IPS DF 6.9 (cell line): ENCODE measurements at regions not wholly inside any gene's neighbourhood (a gene's known extent, or its start where the extent isn't known, plus 50 kb on each side); places are given as distances from the start of the nearest gene placed in this dataset.

Source experiments
- DNase-seq: peaks from one replicate; pipeline ENCODE4 v3.0.0-alpha.2; 2013; ENCODE audit warnings: low read depth, low spot score
- H3K27ac ChIP-seq: one replicate; pipeline ENCODE4 v1.5.1; 2013; ENCODE audit warnings: low read length, control low read depth
- H3K27me3 ChIP-seq: 2 replicates; pipeline ENCODE4 v1.6.1; 2013; ENCODE audit warnings: mild to moderate bottlenecking, low read length; ENCODE audit not compliant: control insufficient read depth, insufficient read depth
- H3K36me3 ChIP-seq: 2 replicates; pipeline ENCODE4 v1.6.1; 2013; ENCODE audit warnings: low read length; ENCODE audit not compliant: control insufficient read depth, insufficient read depth
- H3K4me1 ChIP-seq: 2 replicates; pipeline ENCODE4 v1.6.1; 2013; ENCODE audit warnings: low read length; ENCODE audit not compliant: control insufficient read depth, insufficient read depth
- H3K4me3 ChIP-seq: 2 replicates; pipeline ENCODE4 v1.5.1; 2013; ENCODE audit warnings: mild to moderate bottlenecking, low read length
- H3K9me3 ChIP-seq: 2 replicates; pipeline ENCODE4 v1.6.1; 2013; ENCODE audit warnings: low read length, inconsistent platforms; ENCODE audit not compliant: control insufficient read depth, insufficient read depth
- WGBS: extraction: QIAGEN DNeasy Blood & Tissue Kit; methylation state at CpG from one replicate; pipeline ENCODE4 v1.1.7; 2013; ENCODE audit warnings: mixed read lengths, missing lambda C conversion rate; ENCODE audit not compliant: insufficient read length, insufficient coverage; 5-methylcytosine and 5-hydroxymethylcytosine counted together

- DNase-seq, result no peak
- H3K4me1 ChIP-seq, result no peaks in the 10 kb centered on the region
- H3K27ac ChIP-seq, result no peak overlapping the region
- no peaks in the 10 kb centered on the region for H3K9me3 ChIP-seq
- no peaks in the 10 kb centered on the region for H3K36me3 ChIP-seq
- H3K4me3 ChIP-seq, result no peak overlapping the region
- no peaks in the 10 kb centered on the region for H3K27me3 ChIP-seq
- WGBS, result no CpG with 5 or more reads among the region's 3 CpGs
Observed at GRCh38 chr3:80997622-80998021, 763.8 kb downstream of the GBE1 start.

- Histone ChIP-seq H3K27ac (no peak overlapping the region), H3K4me1 (no peaks in the 10 kb centered on the region), H3K27me3 (no peaks in the 10 kb centered on the region), H3K9me3 (no peaks in the 10 kb centered on the region), H3K4me3 (no peak overlapping the region), H3K36me3 (no peaks in the 10 kb centered on the region)
- DNase-seq, result no peak
- WGBS, result no CpG with 5 or more reads among the region's 2 CpGs
Observed at GRCh38 chr3:80994767-80995166, 766.7 kb downstream of the GBE1 start.

GRCh38 chr3:80994085-80994665, 767.3 kb downstream of the GBE1 start:
- H3K4me1 ChIP-seq, result no peaks in the 10 kb centered on the region
- no peak for DNase-seq
- no peaks in the 10 kb centered on the region for H3K36me3 ChIP-seq
- WGBS, result no CpG with 5 or more reads among the region's 3 CpGs
- no peaks in the 10 kb centered on the region for H3K9me3 ChIP-seq
- no peaks in the 10 kb centered on the region for H3K27me3 ChIP-seq
- no peak overlapping the region for H3K4me3 ChIP-seq
- no peak overlapping the region for H3K27ac ChIP-seq

- Histone ChIP-seq H3K36me3 (no peaks in the 10 kb centered on the region), H3K27ac (no peak overlapping the region), H3K4me1 (no peaks in the 10 kb centered on the region), H3K9me3 (no peaks in the 10 kb centered on the region), H3K4me3 (no peak overlapping the region), H3K27me3 (no peaks in the 10 kb centered on the region)
- DNase-seq, result no peak
- no CpG with 5 or more reads among the region's 2 CpGs for WGBS
Observed at GRCh38 chr3:80993241-80993945, 768.1 kb downstream of the GBE1 start.

- no CpG with 5 or more reads among the region's 3 CpGs for WGBS
- no peak overlapping the region for H3K4me3 ChIP-seq
- H3K27me3 ChIP-seq, result no peaks in the 10 kb centered on the region
- no peak overlapping the region for H3K27ac ChIP-seq
- no peaks in the 10 kb centered on the region for H3K4me1 ChIP-seq
- DNase-seq, result no peak
- H3K36me3 ChIP-seq, result no peaks in the 10 kb centered on the region
- H3K9me3 ChIP-seq, result no peaks in the 10 kb centered on the region; the same call in 1 of the 2 replicates
Observed at GRCh38 chr3:80983753-80984152, 777.7 kb downstream of the GBE1 start.

GRCh38 chr3:80978216-80978969, 783.1 kb downstream of the GBE1 start:
- Histone ChIP-seq H3K27ac (no peak overlapping the region), H3K4me1 (no peaks in the 10 kb centered on the region), H3K4me3 (no peak overlapping the region), H3K9me3 (no peaks in the 10 kb centered on the region), H3K36me3 (no peaks in the 10 kb centered on the region), H3K27me3 (no peaks in the 10 kb centered on the region)
- no CpG with 5 or more reads among the region's 4 CpGs for WGBS
- no peak for DNase-seq

- WGBS, result no CpG with 5 or more reads among the region's 1 CpG
- H3K9me3 ChIP-seq, result no peaks in the 10 kb centered on the region
- H3K27ac ChIP-seq, result no peak overlapping the region
- no peak overlapping the region for H3K4me3 ChIP-seq
- no peaks in the 10 kb centered on the region for H3K4me1 ChIP-seq
- no peaks in the 10 kb centered on the region for H3K36me3 ChIP-seq
- no peak for DNase-seq
- no peaks in the 10 kb centered on the region for H3K27me3 ChIP-seq
Observed at GRCh38 chr3:80970292-80970691, 791.2 kb downstream of the GBE1 start.

GRCh38 chr3:80929576-80929975, 831.9 kb downstream of the GBE1 start:
- no peak overlapping the region for H3K27ac ChIP-seq
- no peak overlapping the region for H3K4me3 ChIP-seq
- H3K9me3 ChIP-seq, result no peaks in the 10 kb centered on the region; the same call in 1 of the 2 replicates
- H3K27me3 ChIP-seq, result no peaks in the 10 kb centered on the region
- whole genome bisulfite sequencing, result no CpG with 5 or more reads among the region's 1 CpG
- DNase-seq, result no peak
- no peaks in the 10 kb centered on the region for H3K4me1 ChIP-seq
- H3K36me3 ChIP-seq, result no peaks in the 10 kb centered on the region

GRCh38 chr3:80914854-80915253, 846.6 kb downstream of the GBE1 start:
- Histone ChIP-seq H3K9me3 (no peaks in the 10 kb centered on the region), H3K4me1 (no peaks in the 10 kb centered on the region), H3K27me3 (no peaks in the 10 kb centered on the region), H3K36me3 (no peaks in the 10 kb centered on the region), H3K27ac (no peak overlapping the region), H3K4me3 (no peak overlapping the region)
- no CpG with 5 or more reads among the region's 4 CpGs for WGBS
- no peak for DNase-seq

- H3K27ac ChIP-seq, result no peak overlapping the region
- H3K36me3 ChIP-seq, result no peaks in the 10 kb centered on the region
- no peak overlapping the region for H3K4me3 ChIP-seq
- H3K4me1 ChIP-seq, result no peaks in the 10 kb centered on the region
- no peaks in the 10 kb centered on the region for H3K27me3 ChIP-seq
- H3K9me3 ChIP-seq, result no peaks in the 10 kb centered on the region
- DNase-seq, result no peak
Observed at GRCh38 chr3:80898211-80898610, 863.2 kb downstream of the GBE1 start.
